ENCODE measurements at regions not wholly inside any gene's neighbourhood (a gene's known extent, or its start where the extent isn't known, plus 50 kb on each side); places are given as distances from the start of the nearest gene placed in this dataset.

- H3K9ac ChIP-seq (ENCODE audit: low read length), result no peak overlapping the region
Measured at GRCh38 chr16:86157616-86158247, 258.8 kb downstream of the IRF8 start.

GRCh38 chr16:86158688-86159360, 259.9 kb downstream of the IRF8 start:
- H3K79me2 ChIP-seq (ENCODE audit: low read length), result no peaks in the 10 kb centered on the region
- no peak for DNase-seq
- peaks cover 4% of the 10 kb centered on the region; the same call in 1 of the 2 replicates for H3K27me3 ChIP-seq (replicated peaks; ENCODE audit: insufficient read depth, low read length)
- no peaks in the 10 kb centered on the region for H3K36me3 ChIP-seq (replicated peaks; ENCODE audit: insufficient read depth, low read length)
- no peak overlapping the region for H3K4me3 ChIP-seq (ENCODE audit: low read length)
- H3F3A ChIP-seq (ENCODE audit: insufficient read depth, low read length), result no peaks in the 10 kb centered on the region
- no peaks in the 10 kb centered on the region for H3K9me2 ChIP-seq (replicated peaks; ENCODE audit: insufficient read depth, low read length)
- H3K9ac ChIP-seq (ENCODE audit: low read length), result no peak overlapping the region
- H3K27ac ChIP-seq (ENCODE audit: low read length), result no peak overlapping the region
- H3K4me1 ChIP-seq (ENCODE audit: low read length), result no peaks in the 10 kb centered on the region
- no peaks in the 10 kb centered on the region for H4K20me1 ChIP-seq (ENCODE audit: insufficient read depth, low read length)
- no peak overlapping the region for H2AFZ ChIP-seq (ENCODE audit: low read length)
- H3K9me3 ChIP-seq (replicated peaks; ENCODE audit: insufficient read depth, low read length), result no peaks in the 10 kb centered on the region
- no peak overlapping the region for H3K4me2 ChIP-seq (ENCODE audit: low read depth, low read length)
- TF ChIP-seq EZH2 (optimal IDR thresholded peaks at IDR 0.05; ENCODE audit: low read depth, low read length) (no peak), CTCF (IDR thresholded peaks at IDR 0.05; ENCODE audit: low read length) (no peak), EZH2phosphoT487 (IDR thresholded peaks at IDR 0.05; ENCODE audit: low read length) (no peak)

More at GRCh38 chr16:86157616-86158247, 258.8 kb downstream of the IRF8 start:
- no peaks in the 10 kb centered on the region for H3K36me3 ChIP-seq (replicated peaks; ENCODE audit: insufficient read depth, low read length)
- no peaks in the 10 kb centered on the region for H3K4me1 ChIP-seq (ENCODE audit: low read length)
- H3K79me2 ChIP-seq (ENCODE audit: low read length), result no peaks in the 10 kb centered on the region
- no peaks in the 10 kb centered on the region for H3K9me2 ChIP-seq (replicated peaks; ENCODE audit: insufficient read depth, low read length)
- DNase-seq, result no peak
- no peak overlapping the region for H3K27ac ChIP-seq (ENCODE audit: low read length)
- H4K20me1 ChIP-seq (ENCODE audit: insufficient read depth, low read length), result no peaks in the 10 kb centered on the region
- H3K4me2 ChIP-seq (ENCODE audit: low read depth, low read length), result no peak overlapping the region
- no peak overlapping the region for H2AFZ ChIP-seq (ENCODE audit: low read length)
- peaks cover 7% of the 10 kb centered on the region; the same call in 1 of the 2 replicates for H3K27me3 ChIP-seq (replicated peaks; ENCODE audit: insufficient read depth, low read length)
- TF ChIP-seq EZH2 (optimal IDR thresholded peaks at IDR 0.05; ENCODE audit: low read depth, low read length) (no peak), EZH2phosphoT487 (IDR thresholded peaks at IDR 0.05; ENCODE audit: low read length) (no peak), CTCF (IDR thresholded peaks at IDR 0.05; ENCODE audit: low read length) (no peak)
- no peaks in the 10 kb centered on the region for H3K9me3 ChIP-seq (replicated peaks; ENCODE audit: insufficient read depth, low read length)
- H3F3A ChIP-seq (ENCODE audit: insufficient read depth, low read length), result no peaks in the 10 kb centered on the region
- H3K4me3 ChIP-seq (ENCODE audit: low read length), result no peak overlapping the region

- no peak for DNase-seq
- H3K36me3 ChIP-seq (replicated peaks; ENCODE audit: insufficient read depth, low read length), result no peaks in the 10 kb centered on the region
- H3K4me1 ChIP-seq (ENCODE audit: low read length), result no peaks in the 10 kb centered on the region
- no peaks in the 10 kb centered on the region for H3K9me2 ChIP-seq (replicated peaks; ENCODE audit: insufficient read depth, low read length)
- H3K4me3 ChIP-seq (ENCODE audit: low read length), result no peak overlapping the region
- H3K9me3 ChIP-seq (replicated peaks; ENCODE audit: insufficient read depth, low read length), result no peaks in the 10 kb centered on the region
- H2AFZ ChIP-seq (ENCODE audit: low read length), result no peak overlapping the region
- no peaks in the 10 kb centered on the region; the same call in 1 of the 2 replicates for H3K27me3 ChIP-seq (replicated peaks; ENCODE audit: insufficient read depth, low read length)
- H3F3A ChIP-seq (ENCODE audit: insufficient read depth, low read length), result no peaks in the 10 kb centered on the region
- no peak overlapping the region for H3K4me2 ChIP-seq (ENCODE audit: low read depth, low read length)
- H3K79me2 ChIP-seq (ENCODE audit: low read length), result no peaks in the 10 kb centered on the region
- no peak overlapping the region for H3K27ac ChIP-seq (ENCODE audit: low read length)
- H3K9ac ChIP-seq (ENCODE audit: low read length), result no peak overlapping the region
- no peaks in the 10 kb centered on the region for H4K20me1 ChIP-seq (ENCODE audit: insufficient read depth, low read length)
- TF ChIP-seq EZH2 (optimal IDR thresholded peaks at IDR 0.05; ENCODE audit: low read depth, low read length) (no peak), CTCF (IDR thresholded peaks at IDR 0.05; ENCODE audit: low read length) (no peak), EZH2phosphoT487 (IDR thresholded peaks at IDR 0.05; ENCODE audit: low read length) (no peak)
Measured at GRCh38 chr16:86165479-86165878, 266.5 kb downstream of the IRF8 start.
